ENCODE measurements at regions not wholly inside any gene's neighbourhood (a gene's known extent, or its start where the extent isn't known, plus 50 kb on each side); places are given as distances from the start of the nearest gene placed in this dataset.

DNA sequence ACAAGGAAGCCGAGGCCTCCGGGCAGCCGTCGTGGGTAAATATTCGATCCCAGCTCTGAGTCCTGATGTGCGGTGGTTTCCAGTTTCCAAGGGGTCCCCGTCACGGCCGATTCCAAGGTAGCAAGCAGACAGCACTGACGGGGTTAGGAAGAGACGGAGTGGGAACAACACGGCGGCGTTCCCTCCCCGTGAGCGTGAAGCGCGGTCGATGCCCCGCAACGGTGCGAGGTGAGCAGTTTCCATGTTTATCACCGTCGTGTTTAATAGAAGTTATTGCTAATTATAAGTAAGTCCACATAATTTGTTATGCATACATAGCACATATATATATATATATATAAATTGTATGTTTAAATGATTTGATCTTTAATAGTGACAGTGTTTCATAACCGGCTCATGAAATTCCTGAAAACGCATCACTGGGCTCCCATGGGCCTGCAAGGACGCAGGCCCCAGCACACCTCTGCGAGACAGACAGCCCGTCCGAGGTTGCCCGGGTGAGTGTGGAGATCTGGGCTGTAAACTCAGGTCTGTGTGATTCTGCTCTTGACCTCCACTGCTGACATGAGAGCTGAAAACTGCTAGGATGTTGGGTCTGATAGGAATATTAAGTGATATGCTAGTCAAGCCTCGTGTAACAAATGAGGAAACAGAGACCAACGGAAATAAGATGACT, 243.5 kb upstream of the SALL3 start:
- no peak for DNase-seq

DNA sequence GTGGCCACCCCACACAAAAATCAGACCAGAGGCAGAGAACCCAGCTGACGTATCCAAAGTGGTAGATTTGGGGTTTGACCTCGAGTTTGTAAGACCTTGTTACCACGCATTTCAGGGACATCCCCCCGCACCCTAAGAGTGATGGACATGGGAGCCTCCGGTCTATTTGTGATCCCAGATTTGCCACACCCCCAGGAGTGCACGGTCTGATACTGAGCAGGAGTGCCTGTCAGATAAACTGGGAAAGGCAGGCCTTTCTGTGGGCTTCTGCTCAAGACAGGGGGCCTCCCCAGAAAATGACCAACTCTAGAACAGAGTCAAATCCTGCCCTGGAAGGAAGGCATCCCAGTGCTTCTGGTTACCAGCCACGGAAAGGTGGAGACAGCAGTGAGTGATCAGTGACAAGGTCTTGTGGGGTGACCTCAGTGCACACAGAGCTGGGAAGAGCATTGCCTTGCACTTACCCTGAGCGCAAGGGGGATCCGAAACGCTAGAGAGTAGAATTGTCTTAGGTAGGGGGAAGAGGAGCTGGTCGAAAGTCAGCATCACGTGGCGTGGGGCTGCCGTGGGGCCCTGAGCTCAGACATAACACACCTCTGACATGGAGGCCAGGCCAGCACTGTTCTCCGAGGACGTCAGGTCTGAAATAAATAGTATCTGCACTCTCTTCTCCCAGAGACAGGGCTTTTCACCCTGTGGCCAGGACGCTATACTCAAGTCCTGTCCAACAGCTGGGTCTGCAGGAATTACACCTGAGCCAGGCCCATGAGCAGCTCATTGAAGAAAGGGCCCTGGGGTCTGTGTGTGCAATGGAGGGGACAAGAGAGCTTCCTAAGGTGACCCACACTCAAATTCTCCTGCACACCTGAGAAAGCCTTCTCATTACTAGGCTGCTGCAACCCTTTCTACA, 242.4 kb upstream of the SALL3 start:
- no peak for DNase-seq

DNA sequence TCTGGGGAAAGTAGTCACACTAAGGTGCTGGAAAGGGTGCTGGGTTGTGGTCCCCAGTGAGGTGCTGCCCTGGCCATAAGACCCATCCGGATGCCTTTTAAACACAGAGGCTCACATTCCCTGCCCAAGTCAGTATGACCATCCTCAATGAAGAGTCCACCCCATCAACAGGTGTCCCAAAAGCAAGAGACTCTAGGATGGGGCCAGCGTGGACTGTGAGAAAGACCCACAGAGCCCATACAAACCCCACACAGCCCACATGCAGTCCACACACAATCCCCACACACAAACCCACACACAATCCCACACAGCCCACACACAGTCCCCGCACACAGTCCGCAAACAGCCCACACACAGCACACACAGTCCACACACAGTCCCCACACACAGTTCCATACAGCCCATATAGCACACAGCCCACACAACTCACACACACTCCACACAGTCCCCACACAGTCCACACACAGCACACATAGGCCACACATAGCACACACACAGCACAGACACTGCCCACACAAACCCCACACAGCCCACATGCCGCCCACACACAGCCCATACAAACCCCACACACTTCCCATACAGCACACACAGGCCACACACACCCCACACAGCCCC, 241.4 kb upstream of the SALL3 start:
- DNase-seq = no peak

DNA sequence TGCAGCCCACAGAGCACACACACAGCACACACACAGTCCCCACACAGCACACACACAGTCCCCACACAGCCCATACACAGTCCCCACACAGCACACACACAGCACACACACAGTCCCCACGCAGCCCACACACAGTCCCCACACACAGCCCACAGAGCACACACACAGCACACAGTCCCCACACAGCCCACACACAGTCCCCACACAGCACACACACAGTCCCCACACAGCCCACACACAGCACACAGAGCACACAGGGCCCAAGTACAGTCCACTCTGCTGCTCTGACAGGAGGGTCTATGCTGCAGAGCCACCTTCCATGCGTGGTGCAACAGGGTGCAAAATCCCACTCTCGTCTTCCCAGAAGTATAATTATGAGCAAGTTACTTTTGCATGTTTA, 240.5 kb upstream of the SALL3 start:
- DNase-seq = no peak

DNA sequence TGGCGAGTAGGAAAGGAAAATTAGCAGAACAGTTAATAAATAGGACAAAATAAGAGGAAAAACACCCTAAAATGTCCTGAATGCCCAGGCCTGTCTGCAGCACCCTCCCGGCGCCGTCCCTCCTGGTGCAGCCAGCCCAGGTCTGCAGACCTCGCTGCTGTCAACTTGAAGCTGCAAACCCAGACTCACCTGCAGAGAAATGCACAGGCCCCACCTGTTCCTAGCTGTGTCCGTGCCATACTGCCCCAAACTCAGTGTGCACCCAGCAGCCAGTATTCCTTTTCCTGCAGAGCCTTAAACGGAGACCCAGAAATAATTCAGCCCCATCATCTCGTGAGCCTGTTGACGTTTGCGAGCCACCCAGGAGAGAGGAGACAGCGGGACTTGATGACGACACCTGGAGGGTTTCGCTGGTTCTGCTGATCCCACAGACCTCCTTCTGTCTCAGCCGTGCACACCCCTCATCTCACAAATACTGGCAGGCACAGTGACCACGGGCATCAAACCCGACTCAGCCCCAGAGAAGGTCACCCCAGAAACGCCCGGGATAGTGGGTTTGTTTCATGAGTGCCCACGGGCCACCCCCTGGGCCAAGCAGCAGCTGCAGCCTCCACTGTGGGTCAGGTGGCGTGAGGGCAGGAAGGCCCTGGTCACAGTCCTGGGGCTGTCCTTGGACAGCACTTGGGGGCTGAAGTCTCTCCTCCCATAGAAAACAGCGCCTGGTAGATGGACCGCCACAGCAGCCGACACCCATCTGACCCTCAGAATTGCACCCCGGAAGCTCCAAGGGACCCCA, 239.5 kb upstream of the SALL3 start:
- DNase-seq = no peak

DNA sequence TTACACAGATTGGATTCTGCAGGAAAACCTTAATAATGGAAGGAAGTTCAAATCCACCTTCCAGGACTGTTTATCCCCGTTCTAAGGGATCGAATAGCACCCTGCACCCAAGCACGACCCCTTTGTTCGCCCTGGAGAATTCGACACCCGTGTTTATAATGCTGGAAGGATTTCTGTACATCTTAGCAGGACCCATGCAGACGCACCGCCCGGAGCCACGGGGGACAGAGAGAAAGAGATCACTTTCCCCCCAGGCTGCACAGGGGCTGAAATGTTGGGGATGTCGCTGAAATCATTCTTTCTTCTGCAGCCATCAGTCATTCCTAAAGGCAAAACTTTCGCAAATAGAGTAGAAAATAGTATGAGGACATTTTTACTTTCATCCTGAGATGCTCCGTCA, 238.7 kb upstream of the SALL3 start:
- DNase-seq = no peak

DNA sequence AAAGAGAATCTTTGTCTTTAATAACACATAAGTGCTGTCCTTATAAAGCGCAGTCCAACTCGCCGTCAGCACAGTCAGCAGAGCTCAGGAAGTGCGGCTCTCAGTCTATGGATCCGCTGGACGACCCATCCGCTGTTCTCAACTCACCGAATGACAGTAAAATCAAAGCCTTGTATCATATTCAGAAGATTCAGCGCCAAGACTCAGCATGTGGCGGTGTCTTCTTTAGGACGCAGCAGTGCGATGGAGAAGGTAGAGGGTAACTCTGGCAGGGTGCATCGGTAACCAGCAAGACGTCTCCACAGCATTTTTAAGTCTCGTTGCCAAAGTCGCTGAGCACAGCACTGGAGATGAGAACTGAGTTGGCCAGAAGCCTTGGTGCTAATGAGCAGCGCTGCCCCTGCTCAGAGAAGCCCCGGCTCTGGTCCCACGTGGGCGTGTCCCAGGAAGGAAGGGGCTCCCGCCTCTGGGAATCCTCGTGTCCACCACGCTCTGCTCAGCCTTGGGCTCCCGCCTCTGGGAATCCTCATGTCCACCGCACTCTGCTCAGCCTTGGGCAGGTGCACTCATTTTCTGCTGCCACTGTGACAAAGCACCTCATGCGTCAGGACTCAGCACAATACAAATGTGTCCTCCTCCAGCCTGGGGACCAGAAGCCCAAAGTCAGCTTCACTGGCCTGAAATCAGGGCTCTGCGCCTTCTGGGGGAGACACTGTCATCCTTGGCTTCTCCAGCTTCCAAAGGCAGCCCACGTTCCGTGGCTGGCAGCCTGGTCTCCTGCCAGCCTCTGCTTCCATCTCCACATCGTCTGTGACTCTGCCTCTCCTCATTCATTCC, 238.0 kb upstream of the SALL3 start:
- DNase-seq = no peak

DNA sequence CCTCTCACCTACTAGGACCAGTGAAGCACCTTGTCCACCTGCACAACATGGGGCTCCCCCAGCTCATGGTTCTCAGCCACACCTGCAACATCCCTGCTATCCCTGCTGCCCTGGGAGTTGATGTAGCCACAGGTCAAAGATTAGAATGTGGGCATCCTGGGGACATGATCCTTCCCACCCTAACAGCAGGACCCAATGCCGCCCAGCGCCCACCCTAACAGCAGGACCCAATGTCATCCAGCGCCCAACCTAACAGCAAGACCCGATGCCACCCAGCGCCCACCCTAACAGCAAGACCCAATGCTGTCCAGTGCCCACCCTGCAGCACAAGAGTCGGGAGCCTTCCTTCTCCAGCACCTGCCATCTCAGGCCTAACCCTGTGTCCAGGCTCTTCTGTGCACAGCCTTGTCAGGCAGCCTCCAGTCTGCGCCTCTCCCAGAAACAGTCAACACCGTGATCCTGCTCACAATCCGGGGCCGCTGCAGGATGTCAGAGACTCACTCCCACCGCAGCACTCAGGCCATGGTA, 237.3 kb upstream of the SALL3 start:
- DNase-seq = no peak

DNA sequence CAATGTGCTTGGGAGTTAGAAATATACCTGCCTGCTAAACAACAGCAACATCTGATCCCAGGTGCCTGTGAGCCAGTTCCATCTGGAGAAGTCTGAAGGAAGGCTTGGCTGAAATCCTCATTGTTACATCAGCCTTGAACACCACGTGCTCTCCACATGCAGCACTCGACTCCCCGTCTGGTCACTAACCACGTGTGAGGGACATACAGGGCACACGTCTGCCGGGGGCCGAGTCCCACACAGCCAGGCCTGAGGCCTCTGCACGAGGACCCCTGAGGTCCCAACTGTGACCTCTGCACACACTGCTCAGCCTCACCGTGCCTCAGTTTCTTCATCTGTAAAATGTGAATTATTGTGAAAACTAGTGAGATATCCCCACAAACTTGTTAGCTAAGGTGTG, 236.5 kb upstream of the SALL3 start:
- no peak for DNase-seq

DNA sequence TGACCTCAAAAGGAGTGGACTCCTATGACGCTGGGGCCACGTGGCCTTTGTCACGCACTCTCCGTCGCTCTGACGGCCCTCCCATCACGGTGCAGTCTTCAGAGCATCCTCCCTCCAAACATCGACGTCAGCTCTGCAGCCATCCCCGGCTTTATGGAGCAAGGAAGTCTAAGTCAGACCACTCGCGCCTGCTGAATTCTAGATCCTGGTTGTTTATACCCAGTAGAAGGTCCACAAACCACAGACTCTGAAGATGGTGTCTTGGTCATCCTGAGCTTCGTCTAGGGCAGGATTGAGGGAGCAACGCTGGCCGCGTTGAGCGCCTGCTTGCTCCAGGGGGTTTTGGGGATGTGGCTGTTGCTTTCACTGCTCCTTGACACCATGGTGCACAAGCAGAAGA, 228.0 kb upstream of the SALL3 start:
- DNase-seq = no peak

DNA sequence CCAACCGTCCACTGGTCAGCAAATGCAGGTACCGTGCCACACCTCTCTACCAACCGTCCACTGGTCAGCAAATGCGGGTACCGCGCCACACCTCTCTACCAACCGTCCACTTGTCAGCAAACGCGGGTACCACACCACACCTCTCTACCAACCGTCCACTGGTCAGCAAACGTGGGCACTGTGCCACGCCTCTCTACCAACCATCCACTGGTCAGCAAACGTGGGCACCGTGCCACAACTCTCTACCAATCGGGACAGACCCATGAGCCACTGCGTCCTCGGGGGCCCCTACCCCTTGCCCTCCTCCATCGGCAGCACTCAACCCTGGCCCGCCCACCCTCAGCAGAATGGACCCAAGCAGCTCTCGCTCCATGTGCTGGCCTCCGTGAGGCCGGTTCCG, 226.4 kb upstream of the SALL3 start:
- no peak for DNase-seq

DNA sequence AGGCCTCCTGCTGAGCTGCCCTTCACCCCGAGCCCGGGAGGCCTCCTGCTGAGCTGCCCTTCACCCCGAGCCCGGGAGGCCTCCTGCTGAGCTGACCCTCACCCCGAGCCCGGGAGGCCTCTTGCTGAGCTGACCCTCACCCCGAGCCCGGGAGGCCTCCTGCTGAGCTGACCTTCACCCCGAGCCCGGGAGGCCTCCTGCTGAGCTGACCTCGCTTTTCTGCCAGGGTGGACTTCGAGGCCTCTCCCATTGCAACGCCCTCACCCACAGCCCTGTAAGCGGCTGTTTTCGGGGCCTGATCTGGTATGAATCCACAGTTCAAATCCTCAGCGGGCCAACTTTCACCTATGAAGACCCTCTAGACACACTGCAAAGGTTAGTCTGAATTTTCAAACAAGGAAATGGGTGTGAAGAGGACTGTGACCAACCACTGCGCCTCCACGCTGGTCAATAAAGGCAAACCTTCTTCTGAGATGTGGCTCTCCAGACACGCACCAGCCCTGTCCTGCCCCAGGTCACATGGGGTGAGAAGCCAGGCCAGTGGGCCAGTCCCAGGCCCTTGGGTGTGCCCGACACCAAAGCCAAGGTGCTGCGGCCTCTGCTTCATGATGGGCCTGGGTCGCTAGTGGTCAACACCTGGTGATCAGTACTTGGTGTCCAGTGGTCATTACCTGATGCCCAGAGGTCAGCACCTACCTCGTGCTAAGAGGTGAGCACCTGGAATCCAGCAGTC, 225.1 kb upstream of the SALL3 start:
- DNase-seq = no peak

DNA sequence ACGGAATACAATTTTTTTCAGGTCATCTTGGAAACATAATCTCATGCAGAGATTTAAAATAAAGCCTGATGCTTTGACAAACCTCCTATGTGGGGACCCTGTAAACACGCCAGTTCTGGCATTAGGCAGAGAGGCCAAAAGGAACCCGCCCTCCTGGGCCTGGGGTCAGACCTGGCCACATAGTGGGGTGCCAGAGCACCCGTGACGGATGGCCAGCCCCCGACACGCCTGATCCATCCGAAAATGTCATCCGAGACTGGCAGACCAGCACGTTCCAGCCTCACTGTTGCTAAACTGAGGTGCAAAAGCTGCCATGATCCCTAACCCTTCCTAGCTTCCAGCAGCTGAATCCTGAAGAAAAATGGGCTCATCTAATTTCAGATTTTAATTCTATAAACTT, 222.6 kb upstream of the SALL3 start:
- no peak for DNase-seq

DNA sequence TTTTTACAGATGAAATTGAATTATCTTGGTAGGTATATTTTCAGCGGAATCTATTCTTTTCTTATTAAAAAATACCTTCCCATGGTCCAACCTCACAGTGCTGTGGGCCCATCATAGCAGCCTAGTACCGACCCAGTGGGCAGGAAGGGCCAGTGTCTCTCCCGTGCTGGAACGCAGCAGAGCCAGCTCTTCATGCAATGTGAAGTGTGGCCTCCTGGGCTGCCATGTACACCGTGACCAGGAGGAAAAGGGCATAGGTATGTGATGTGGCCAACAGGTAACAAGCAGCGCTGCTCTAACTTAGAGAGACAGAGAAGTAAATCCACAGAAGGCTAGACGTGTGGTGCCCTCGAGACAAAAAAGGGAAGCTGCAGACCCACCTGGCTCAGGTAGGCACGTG, 221.1 kb upstream of the SALL3 start:
- DNase-seq = no peak

DNA sequence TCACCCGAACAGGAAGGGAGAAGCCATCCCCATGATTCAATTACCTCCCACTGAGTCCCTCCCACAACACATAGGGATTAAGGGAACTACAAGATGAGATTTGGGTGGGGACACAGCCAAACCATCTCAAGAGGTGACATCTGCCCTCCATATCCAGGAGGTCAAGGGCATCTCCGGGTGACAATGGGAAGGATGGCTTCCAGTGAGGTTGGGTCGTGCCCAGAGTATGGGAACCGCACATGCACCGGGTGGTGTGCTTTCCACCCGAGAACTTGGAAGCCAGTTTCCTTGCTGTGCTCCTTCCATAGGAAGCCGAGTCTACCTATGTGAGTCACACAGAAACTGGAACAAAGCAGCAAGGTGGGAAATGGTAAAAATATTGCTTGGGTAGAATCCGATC, 216.9 kb upstream of the SALL3 start:
- DNase-seq = no peak

DNA sequence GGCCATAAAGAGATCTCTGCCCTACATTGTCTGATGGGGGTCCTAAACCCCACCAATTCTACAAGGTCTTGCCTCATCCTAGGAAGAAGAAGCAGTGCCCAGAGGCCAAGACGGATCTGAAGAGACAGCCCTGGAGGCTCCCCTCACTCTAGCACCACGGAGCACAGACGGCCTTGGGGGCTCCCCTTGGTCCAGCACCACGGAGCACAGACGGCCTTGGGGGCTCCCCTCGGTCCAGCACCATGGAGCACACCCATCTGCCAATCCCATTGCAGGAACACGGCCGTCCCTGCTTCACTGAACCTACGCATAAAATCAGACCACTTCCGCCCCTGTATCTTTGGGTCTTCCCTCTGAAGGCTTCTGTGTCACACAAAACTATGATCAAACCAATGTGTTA, 215.1 kb upstream of the SALL3 start:
- no peak for DNase-seq

DNA sequence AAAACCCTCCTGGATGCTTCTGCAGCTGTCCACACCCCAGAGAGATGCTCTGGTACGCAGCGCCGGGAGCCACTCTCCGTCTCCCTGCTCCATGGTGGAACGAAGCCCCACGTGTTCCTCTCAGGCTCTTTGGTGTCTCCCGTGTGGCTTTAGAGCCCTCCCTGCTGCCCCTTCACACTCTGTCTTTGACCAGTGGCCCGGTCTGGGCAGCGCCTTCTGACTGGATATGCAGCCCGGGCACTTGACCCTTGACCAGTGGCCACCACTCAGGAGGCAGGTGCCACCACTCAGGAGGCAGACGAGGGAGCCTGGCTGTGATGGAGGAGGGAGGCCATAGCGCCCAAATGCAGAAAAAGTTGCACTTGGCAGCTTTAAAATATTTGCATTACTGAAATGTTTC, 214.5 kb upstream of the SALL3 start:
- DNase-seq = no peak

DNA sequence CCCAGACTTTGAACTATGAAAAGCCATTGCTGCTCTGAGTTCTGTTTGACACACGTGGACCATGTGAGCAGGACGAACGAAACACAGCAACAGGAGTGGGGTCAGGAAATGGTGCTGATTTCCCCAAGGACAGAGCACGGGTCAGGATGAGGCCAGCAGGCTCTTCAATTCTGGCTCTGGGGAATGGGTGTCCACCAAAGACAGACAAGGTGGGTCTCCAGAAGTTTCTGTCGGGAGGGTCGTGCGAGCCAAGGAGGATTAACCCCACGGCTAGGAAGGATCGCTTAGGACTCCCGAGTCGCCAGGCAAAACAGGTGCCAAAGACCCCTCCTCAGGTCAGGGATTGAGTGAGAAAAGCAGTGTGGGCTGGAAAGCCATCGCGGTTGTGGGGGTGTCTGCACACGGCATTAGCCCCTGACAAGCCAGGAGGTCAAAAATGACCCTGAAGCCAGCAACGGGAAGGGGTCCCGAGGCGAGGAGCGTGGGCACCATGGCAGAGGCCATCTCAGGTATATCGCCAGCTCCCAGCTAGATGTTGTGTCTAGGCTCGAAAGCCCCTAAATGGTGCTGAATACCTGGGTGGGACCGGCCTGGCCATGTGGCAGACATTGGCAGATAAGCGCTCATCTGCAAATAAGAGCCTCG, 213.9 kb upstream of the SALL3 start:
- no peak for DNase-seq

DNA sequence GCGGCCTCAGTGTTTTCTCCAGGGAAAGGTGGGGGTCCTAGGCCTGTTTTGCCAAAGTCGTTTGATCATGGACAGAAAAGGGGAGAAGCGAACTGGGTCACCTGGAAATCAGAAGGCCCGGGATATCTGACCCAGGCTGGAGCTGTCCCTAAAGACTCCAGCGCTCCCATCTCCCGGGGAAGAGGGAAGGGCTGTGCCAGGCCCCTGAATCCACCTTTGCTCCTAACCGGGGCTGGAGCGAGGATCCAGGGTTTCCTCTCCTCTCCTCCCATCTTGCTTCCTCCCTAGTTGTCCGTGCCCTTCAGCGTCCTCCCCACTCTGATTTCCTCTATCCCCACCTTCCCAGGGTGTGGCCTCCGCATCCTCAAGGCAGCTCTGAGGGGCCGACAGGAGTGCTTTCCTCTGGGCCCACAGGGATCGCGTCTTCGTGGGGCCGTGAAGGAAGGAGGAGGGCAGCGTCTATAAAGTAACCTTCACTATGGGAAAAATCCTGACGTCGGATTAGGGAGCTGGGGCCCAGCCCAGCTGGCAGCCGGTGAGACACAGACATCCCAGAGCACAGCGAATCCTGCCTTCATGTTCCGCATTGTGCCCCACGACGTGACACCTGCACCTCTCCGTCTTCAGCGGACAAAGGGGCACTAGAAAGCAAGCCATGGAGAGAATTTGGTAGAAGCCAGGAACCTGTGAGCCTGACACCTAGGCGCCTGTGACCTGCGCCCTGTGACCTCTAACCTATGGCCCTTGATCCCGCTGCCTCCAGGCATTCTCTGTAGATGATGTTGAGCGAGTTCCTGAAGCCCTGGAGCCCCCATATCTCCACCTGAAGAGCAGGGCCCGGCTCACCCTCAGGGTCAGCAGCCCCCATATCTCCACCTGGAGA, 212.7 kb upstream of the SALL3 start:
- DNase-seq = no peak

DNA sequence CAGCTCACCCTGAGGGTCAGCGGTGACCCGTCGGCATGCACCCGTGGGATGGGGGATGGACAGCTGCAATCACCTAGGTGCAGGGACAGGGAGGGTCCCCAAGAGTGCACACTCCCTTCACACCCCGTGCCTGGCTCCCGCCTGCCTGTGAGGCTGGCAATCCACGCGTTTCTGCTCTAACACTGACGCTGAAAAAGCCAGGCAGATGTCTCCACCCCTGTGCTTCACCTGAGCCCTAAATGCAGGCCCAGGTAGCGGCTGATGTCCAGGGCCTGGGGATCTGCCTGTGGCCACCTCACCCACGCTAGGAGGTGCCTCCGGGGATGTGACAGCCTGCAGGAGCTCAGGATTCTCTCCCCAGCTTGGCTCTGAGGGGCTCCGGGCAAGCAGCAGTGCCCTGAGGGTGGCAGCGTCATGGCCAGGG, 212.0 kb upstream of the SALL3 start:
- no peak for DNase-seq

Data from hematopoietic multipotent progenitor cell treated with erythropoietin and hydrocortisone succinate and interleukin-3 and kit ligand, for 6 days (in vitro differentiated cells).